SKM-1 (cell line): ENCODE measurements at regions not wholly inside any gene's neighbourhood (a gene's known extent, or its start where the extent isn't known, plus 50 kb on each side); places are given as distances from the start of the nearest gene placed in this dataset.

Source experiments
- DNase-seq: peaks from one replicate; lab custom pipeline; 2025; ENCODE audit not compliant: unreplicated experiment; lab: John Stamatoyannopoulos, UW

GRCh38 chr7:126378642-126379041 lies 874.1 kb downstream of the GRM8 start:
- DNase-seq, result no peak

DNA sequence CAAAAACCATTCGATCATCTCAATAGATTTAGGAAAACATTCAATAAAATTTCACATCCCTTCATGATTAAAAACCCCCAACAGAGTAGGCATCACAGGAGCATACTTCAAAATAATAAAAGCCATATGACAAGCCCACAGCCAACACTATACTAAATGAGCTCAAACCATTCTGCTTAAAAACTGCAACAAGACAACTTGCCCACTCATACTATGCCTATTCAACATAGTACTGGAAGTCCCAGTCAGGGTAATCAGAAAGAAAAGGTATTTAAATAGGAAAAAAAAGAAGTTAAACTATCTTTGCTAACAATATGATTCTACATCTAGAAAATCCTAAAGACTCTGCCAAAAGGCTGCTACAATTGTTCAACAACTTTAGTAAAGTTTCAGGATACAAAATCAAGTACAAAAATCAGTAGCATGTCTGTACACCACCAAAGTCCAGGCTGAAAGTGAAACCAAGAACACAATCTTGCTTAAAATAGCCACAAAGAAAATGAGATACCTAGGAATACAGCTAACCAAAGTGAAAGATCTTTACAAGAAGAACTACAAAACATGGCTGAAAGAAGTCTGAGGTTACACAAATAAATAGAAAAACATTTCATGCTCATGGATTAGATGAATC lies 882.6 kb downstream of the GRM8 start:
- DNase-seq, result no peak

DNA sequence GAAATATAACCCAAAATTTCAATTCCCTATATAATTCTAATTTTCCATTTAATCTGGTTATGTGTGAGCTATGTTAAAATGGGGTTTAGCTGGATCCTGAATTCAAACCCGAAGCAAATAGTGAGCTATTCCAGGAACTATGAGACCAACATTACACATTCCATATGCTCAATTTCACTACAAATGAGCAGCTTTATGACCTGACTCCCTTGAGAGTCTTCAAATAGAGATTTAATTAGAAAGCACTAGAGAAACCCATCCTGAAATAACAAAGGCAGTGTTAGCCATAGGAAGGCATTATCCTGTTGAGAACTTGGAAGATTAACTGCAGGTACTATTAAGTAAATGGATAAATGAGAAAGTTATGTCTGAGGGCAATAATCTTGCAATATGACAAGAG lies 890.0 kb downstream of the GRM8 start:
- DNase-seq, result no peak

DNA sequence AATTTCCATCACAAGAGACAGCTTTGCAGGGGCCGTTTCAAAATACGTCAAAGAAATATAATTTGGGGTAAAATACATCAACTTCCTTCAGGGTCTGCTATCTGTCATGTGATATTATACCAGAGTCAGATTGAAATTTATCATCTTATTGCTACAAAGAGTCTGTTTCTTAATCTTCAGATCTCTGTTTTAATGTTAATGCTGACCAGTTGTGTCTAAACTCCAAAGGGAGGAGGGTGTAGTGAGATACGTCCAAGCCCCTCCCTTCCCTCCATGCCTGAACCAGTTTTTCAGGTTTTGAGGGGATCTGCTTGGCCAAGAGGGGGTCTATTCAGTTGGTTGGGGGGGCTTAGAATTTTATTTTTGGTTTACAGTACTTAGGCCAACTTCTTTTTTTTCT lies 891.6 kb downstream of the GRM8 start:
- no peak for DNase-seq

DNA sequence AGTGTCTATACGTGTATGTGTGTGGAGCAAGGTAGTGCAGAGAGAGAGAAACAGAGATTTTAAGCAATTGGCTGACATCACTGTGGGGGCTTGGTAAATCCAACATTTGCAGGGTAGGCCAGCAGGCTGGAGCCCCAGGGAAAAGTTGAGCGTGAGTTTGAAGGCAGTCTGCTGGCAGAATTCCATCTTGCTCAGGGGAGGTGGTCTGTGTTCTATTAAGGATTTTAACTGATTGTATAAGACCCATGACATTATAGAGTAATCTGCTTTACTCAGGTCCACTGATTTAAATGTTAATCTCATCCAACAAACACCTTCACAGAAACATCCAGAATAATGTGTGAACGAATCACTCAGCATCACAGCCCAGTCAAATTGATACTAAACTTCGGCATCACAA lies 912.9 kb downstream of the GRM8 start:
- no peak for DNase-seq

GRCh38 chr7:126305671-126306070 lies 947.1 kb downstream of the GRM8 start:
- no peak for DNase-seq

DNA sequence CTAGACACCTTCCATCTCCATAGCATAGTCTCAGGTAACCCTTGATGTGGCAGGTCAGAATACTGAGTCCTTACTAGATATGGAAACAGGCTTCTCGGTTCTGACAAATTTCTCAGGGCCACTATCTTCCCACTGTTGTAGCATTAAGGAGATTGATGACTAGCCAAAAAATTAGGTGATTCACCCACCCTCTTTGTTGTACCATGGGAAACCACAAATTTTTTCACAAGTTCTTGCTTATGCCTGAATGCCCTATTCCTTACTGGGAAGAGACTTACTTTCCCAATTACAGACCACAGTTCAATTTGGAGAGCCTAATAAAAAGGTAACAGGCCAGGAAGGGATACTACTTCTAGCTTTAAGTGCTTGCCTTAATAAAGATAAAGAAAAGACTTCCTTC lies 948.8 kb downstream of the GRM8 start:
- no peak for DNase-seq

- DNase-seq, result no peak
Measured at GRCh38 chr7:126302639-126303038, 950.1 kb downstream of the GRM8 start.

- no peak for DNase-seq
Measured at GRCh38 chr7:126286317-126286716, 966.4 kb downstream of the GRM8 start.

DNA sequence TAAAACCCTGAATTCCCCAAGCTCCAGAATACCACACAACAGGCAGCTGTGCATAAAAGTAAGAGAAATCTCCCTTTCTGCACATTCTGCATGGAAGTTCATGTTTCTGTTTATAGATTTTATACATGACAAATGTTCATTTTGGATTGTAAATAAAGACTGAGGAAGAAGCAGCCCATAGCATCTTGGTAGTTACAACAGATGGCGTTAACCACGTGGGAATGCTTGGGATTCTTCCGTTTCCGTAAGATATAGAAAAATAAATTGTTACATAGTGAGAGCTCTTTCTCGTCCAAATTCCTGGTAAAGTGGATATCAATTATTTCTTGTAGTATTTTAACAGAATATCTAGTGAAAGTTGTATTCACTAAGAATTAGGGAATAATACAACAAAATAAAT lies 1016.5 kb downstream of the GRM8 start:
- DNase-seq, result no peak

GRCh38 chr7:126228356-126229061 lies 1024.2 kb downstream of the GRM8 start:
- DNase-seq, result no peak

GRCh38 chr7:126227643-126228042 lies 1025.1 kb downstream of the GRM8 start:
- DNase-seq, result no peak

DNA sequence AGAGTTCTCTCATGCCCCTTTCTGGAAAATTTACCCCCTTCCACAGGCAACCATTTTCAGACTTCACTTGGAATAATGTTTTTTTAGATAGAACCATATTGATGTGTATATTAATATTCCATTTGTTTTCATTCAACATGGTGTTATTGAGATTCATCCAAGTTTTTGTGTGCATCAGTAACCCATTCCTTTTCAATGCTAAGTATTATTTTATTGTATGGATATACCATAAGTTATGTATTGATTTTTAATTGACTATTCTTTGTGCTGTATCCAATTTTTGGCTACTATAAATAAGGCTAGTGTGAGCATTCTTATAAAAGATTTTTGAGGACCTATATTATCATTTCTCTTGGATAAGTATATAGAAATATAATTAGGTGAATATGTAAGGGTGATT lies 1025.7 kb downstream of the GRM8 start:
- no peak for DNase-seq

- DNase-seq, result no peak
Measured at GRCh38 chr7:126223729-126224128, 1029.0 kb downstream of the GRM8 start.

- DNase-seq, result no peak
Measured at GRCh38 chr7:126222782-126223181, 1030.0 kb downstream of the GRM8 start.

- DNase-seq, result no peak
Measured at GRCh38 chr7:126215785-126216184, 1037.0 kb downstream of the GRM8 start.

GRCh38 chr7:126213876-126214275 lies 1038.9 kb downstream of the GRM8 start:
- no peak for DNase-seq

DNA sequence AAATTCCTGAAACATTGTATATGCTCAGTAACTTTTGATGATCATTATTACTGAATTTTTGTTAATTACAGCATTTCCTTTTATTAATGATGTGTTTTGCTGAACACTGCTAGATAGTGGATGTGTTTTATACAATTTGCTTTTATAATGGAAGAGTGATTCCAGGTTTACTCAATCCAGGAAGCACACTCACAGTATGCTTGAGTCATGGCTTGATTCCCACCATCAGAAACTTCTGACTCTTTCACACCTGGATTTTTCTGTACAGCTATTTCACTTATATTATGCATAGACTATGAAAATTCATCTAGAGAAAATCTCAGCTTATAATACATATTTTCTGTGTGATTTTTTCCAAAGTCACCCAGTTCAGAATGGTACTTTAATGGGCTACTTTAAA lies 1040.9 kb downstream of the GRM8 start:
- no peak for DNase-seq

GRCh38 chr7:126210707-126211106 lies 1042.0 kb downstream of the GRM8 start:
- no peak for DNase-seq

DNA sequence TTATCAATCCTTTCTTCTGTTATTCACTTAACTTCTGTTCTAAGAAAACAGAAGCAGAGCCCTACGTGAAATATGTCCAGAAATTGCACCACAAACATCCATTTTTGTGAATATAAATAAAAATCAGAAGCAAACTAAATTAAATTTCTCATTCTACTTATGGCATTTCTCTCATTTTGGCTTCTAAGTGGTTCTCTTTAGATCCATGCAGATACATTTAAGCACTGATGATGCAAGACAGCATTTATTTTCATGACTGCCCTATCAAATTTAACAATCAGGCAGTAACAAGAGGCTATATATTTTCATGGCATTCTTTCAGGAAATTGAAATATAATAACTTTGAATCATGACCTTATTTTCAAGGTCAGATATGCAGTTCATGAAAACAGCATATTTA lies 1049.6 kb downstream of the GRM8 start:
- DNase-seq, result no peak

- DNase-seq, result no peak
Measured at GRCh38 chr7:126202177-126202576, 1050.6 kb downstream of the GRM8 start.

- no peak for DNase-seq
Measured at GRCh38 chr7:126185959-126186580, 1066.7 kb downstream of the GRM8 start.

GRCh38 chr7:126179916-126180315 lies 1072.8 kb downstream of the GRM8 start:
- DNase-seq, result no peak
